K562 (cell line): ENCODE measurements at regions not wholly inside any gene's neighbourhood (a gene's known extent, or its start where the extent isn't known, plus 50 kb on each side); places are given as distances from the start of the nearest gene placed in this dataset.

ENCODE experiments used
- ATAC-seq: fragments of 200-7000 bp; cut with Tn5 transposase; 3 replicates; pipeline ENCODE4 v1.9.1; 2020; ENCODE audit warnings: moderate library complexity
- BruUV-seq: library from RNA; stranded (reverse); fragments of 400-500 nt; replicated peaks from 2 replicates; lab custom pipeline; 2021; lab: Mats Ljungman, UMichigan
- CTCF ChIA-PET: fragments of 300-600 bp; formaldehyde crosslinking; extraction: SDS; loops from one replicate; lab custom pipeline; 2021; ENCODE audit warnings: low intra/inter-chr PET ratio; lab: Yijun Ruan, JAX
- POLR2A ChIA-PET: fragments of 300-600, 350-650 bp; sonication (Branson Sonifier 250); formaldehyde crosslinking; extraction: SDS; loops from one replicate; lab custom pipeline; 2021; ENCODE audit warnings: antibody characterized with exemption, inconsistent platforms; lab: Yijun Ruan, JAX
- DNase-seq, 4 experiments: peaks; one replicate each; pipeline versions ENCODE4 v3.0.0 to v3.0.0-alpha.2; 2011 to 2018; ENCODE audit warnings: low spot score in 3 of 4, mixed read lengths in 3 of 4; ENCODE audit errors: extremely low read depth in 1 of 4
- FAIRE-seq: peaks from 2 replicates; lab custom pipeline; 2011; peaks lifted over from hg19 to GRCh38; lab: Jason Lieb, UNC
- H2AFZ ChIP-seq: 2 replicates; pipeline ENCODE4 v1.6.0; 2011; ENCODE audit warnings: low read depth, low read length, control low read depth, inconsistent platforms
- H3K27ac ChIP-seq: fragments of 200-600 bp; 3 replicates; pipeline ENCODE4 v1.8.0; 2011; ENCODE audit warnings: low read depth, mild to moderate bottlenecking, control low read depth, inconsistent platforms, low read length, moderate library complexity, mixed read lengths; ENCODE audit errors: extremely low read depth
- H3K27me3 ChIP-seq, 2 experiments: fragments of 300-600 bp in 1 of 2; 2 replicates in 1 of 2; 3 replicates in 1 of 2; pipeline versions ENCODE4 v1.6.0 to v1.8.0; 2011; ENCODE audit warnings: inconsistent platforms in 2 of 2, low read length in 2 of 2, mild to moderate bottlenecking in 1 of 2, mixed read lengths in 1 of 2, moderate library complexity in 1 of 2; ENCODE audit not compliant: control insufficient read depth in 2 of 2, insufficient read depth in 2 of 2
- H3K36me3 ChIP-seq: fragments of 300-600 bp; 3 replicates; pipeline ENCODE4 v1.8.0; 2011; ENCODE audit warnings: mild to moderate bottlenecking, low read length, inconsistent platforms; ENCODE audit not compliant: control insufficient read depth, insufficient read depth
- H3K4me1 ChIP-seq, 2 experiments: fragments of 200-600 bp in 1 of 2; replicated peaks in 1 of 2; 2 replicates in 1 of 2; 3 replicates in 1 of 2; pipeline versions ENCODE4 v1.5.1 to v1.8.0; 2011; ENCODE audit warnings: inconsistent platforms in 2 of 2, low read length in 2 of 2, mild to moderate bottlenecking in 1 of 2, mixed read lengths in 1 of 2, moderate library complexity in 1 of 2; ENCODE audit not compliant: control insufficient read depth in 2 of 2, insufficient read depth in 2 of 2
- H3K4me2 ChIP-seq: 2 replicates; pipeline ENCODE4 v1.6.1; 2011; ENCODE audit warnings: low read length, control low read depth, inconsistent platforms, mixed read lengths; ENCODE audit not compliant: insufficient read depth
- H3K4me3 ChIP-seq: fragments of 200-600 bp; sonication (generic), shearing (Covaris generic); 2 replicates; pipeline ENCODE4 v1.5.1; 2016; ENCODE audit warnings: control low read depth, inconsistent platforms
- H3K79me2 ChIP-seq: fragments of 200-600 bp; 3 replicates; pipeline ENCODE4 v1.8.0; 2011; ENCODE audit warnings: low read length, inconsistent platforms; ENCODE audit not compliant: control insufficient read depth, insufficient read depth
- H3K9ac ChIP-seq, 2 experiments: 2 replicates each; pipeline versions ENCODE4 v1.6.0 to v1.6.1; 2011; ENCODE audit warnings: low read depth in 2 of 2, low read length in 2 of 2, control low read depth in 1 of 2, inconsistent platforms in 1 of 2, mild to moderate bottlenecking in 1 of 2, mixed read lengths in 1 of 2; ENCODE audit not compliant: insufficient read depth in 1 of 2
- H3K9me1 ChIP-seq: one replicate; pipeline ENCODE4 v1.6.0; 2011; ENCODE audit warnings: inconsistent platforms, mild to moderate bottlenecking, low read length, moderate library complexity; ENCODE audit not compliant: control insufficient read depth, insufficient read depth
- H3K9me3 ChIP-seq: replicated peaks from 2 replicates; pipeline ENCODE4 v1.5.1; 2011; ENCODE audit warnings: low read depth, low read length, inconsistent platforms; ENCODE audit not compliant: control insufficient read depth, insufficient read depth
- H4K20me1 ChIP-seq: replicated peaks from 2 replicates; pipeline ENCODE4 v1.6.1; 2011; ENCODE audit warnings: low read length, inconsistent platforms, mixed read lengths; ENCODE audit not compliant: control insufficient read depth, insufficient read depth
- CREBBP ChIP-seq: IDR thresholded peaks from one replicate; pipeline ENCODE4 v1.6.1; 2012; ENCODE audit warnings: low read depth, mild to moderate bottlenecking, control low read depth, inconsistent platforms, low read length
- DIDO1 ChIP-seq: fragments of 450-650 bp; IDR thresholded peaks from 2 replicates; pipeline ENCODE4 v1.6.1; 2016; ENCODE audit warnings: low read depth, missing biosample characterization, missing genetic modification characterization
- EZH2 ChIP-seq: IDR thresholded peaks from 2 replicates; pipeline ENCODE4 v1.6.1; 2012; ENCODE audit warnings: low read depth, mild to moderate bottlenecking, inconsistent platforms, low read length, borderline replicate concordance
- LCOR ChIP-seq: sonication (generic); formaldehyde crosslinking; IDR thresholded peaks from 2 replicates; pipeline ENCODE4 v1.8.0; 2022; ENCODE audit warnings: mild to moderate bottlenecking, missing genetic modification reagents
- MAFF ChIP-seq: IDR thresholded peaks from 2 replicates; pipeline ENCODE4 v1.6.1; 2012; ENCODE audit warnings: low read length, improper control_type of control experiment
- RBM15 ChIP-seq: fragments of 200-400 bp; formaldehyde crosslinking; IDR thresholded peaks from 2 replicates; pipeline ENCODE4 v1.6.1; 2018; ENCODE audit warnings: mild to moderate bottlenecking, low read length, moderate library complexity; ENCODE audit not compliant: insufficient read depth
- RBM17 ChIP-seq: fragments of 200-400 bp; formaldehyde crosslinking; IDR thresholded peaks from 2 replicates; pipeline ENCODE4 v1.6.1; 2017; ENCODE audit warnings: low read depth, mild to moderate bottlenecking, low read length, borderline replicate concordance
- RUNX1 ChIP-seq: sonication (generic); IDR thresholded peaks from 2 replicates; pipeline ENCODE4 v1.6.1; 2016; ENCODE audit warnings: antibody characterized with exemption, low read depth
- SMC3 ChIP-seq: conservative IDR thresholded peaks from 2 replicates; pipeline ENCODE4 v1.6.1; 2011; ENCODE audit warnings: low read depth, low read length, improper control_type of control experiment; ENCODE audit not compliant: insufficient read depth
- SP1 ChIP-seq: sonication (generic); formaldehyde crosslinking; IDR thresholded peaks from 2 replicates; pipeline ENCODE4 v1.8.1; 2022; ENCODE audit warnings: mild to moderate bottlenecking, missing genetic modification reagents
- SPI1 ChIP-seq: IDR thresholded peaks from 2 replicates; pipeline ENCODE4 v1.6.1; 2011; ENCODE audit warnings: low read depth, low read length, control low read depth, borderline replicate concordance
- STAT5A ChIP-seq: IDR thresholded peaks from 2 replicates; pipeline ENCODE4 v1.6.1; 2012; ENCODE audit warnings: low read length, inconsistent platforms, borderline replicate concordance
- ZNF24 ChIP-seq: fragments of 450-650 bp; IDR thresholded peaks from 2 replicates; pipeline ENCODE4 v1.6.1; 2016
- ZNF766 ChIP-seq: fragments of 200-800 bp; sonication (Bioruptor generic); conservative IDR thresholded peaks from 2 replicates; pipeline ENCODE4 v1.6.1; 2016; ENCODE audit warnings: missing genetic modification characterization, missing compliant biosample characterization
- ZNF778 ChIP-seq: fragments of 450-650 bp; formaldehyde crosslinking; IDR thresholded peaks from 2 replicates; pipeline ENCODE4 v1.4.0; 2020; ENCODE audit warnings: mild to moderate bottlenecking, moderate library complexity
- ZSCAN32 ChIP-seq: fragments of 450-650 bp; formaldehyde crosslinking; IDR thresholded peaks from 2 replicates; pipeline ENCODE4 v1.4.0; 2020; ENCODE audit warnings: mild to moderate bottlenecking, moderate library complexity
- WGBS: fragments of 100-300 bp; shearing (Covaris generic); methylation state at CpG from one replicate; pipeline ENCODE4 v1.1.6; 2016; ENCODE audit warnings: low coverage, mixed read lengths; ENCODE audit not compliant: insufficient coverage; ENCODE audit errors: missing lambda C conversion rate; 5-methylcytosine and 5-hydroxymethylcytosine counted together
- in situ Hi-C: fragments of 300-500 bp; cut with MboI; formaldehyde crosslinking; loops from 4 replicates; pipeline ENCODE4 v1.15.0; 2018; ENCODE audit warnings: inconsistent platforms, mixed read lengths
- intact Hi-C: fragments of 100-400 bp; cut with micrococcal nuclease; formaldehyde crosslinking; loops from 2 replicates; pipeline ENCODE4 v1.14.2; 2022
- TF ChIP-seq, protein P1 (sequence below), 2 experiments: fragments of 450-650 bp; conservative IDR thresholded peaks; 2 replicates each; pipeline ENCODE4 v1.6.1; 2017; ENCODE audit warnings: mild to moderate bottlenecking in 2 of 2, moderate library complexity in 2 of 2
- TF ChIP-seq, protein P2 (sequence below): fragments of 250-450 bp; sonication (Bioruptor Pico); IDR thresholded peaks from 2 replicates; pipeline ENCODE4 v1.8.0; 2021; ENCODE audit warnings: borderline replicate concordance, mild to moderate bottlenecking, moderate library complexity; ENCODE audit not compliant: poor library complexity, severe bottlenecking

DNA sequence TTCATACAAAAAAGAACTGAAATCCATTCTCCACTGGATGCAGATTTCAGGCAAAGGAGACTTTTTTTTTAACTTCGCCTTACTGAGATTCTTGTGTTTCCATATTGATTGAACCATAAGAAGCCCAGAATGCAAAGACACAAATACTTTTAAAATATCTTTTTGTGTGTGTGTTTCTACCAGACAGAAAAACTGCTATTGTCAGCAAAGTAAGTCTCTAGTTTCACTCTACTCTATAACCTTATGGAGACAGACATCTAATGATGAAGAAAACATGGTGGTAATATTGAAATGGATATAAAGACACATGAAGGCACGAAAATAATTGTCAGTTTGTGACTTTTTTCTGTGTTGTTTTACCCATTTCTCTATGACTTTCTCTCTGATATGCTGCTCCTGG lies 260.3 kb upstream of the RORB start:
- CTCF ChIA-PET: no interaction called here
- POLR2A ChIA-PET: no interaction called here
- H3K9ac ChIP-seq: no peak overlapping the region

More for the DNA sequence above, 260.3 kb upstream of the RORB start:
- no peaks in the 10 kb centered on the region; the same call in 1 of the 2 replicates for H3K9me3 ChIP-seq
- WGBS: 0% methylated on average over 2 of the region's 2 CpGs
- DNase-seq: no peak
- no peak overlapping the region for H3K4me3 ChIP-seq
- FAIRE-seq: no peak
- H3K36me3 ChIP-seq: no peaks in the 10 kb centered on the region
- H3K27me3 ChIP-seq: no peaks in the 10 kb centered on the region
- BruUV-seq: no TSS peak
- no peaks in the 10 kb centered on the region for H3K9me1 ChIP-seq
- H3K4me1 ChIP-seq: no peaks in the 10 kb centered on the region
- no peak for ATAC-seq
- TF ChIP-seq SPI1 (no peak), LCOR (CRISPR knock-in tag) (no peak), ZNF766 (CRISPR knock-in tag) (no peak), RUNX1 (no peak), CREBBP (no peak), MAFF (no peak), RBM17 (no peak), DIDO1 (no peak), ZNF778 (no peak), ZNF24 (no peak), SMC3 (no peak), RBM15 (no peak), SP1 (no peak), EZH2 (no peak), STAT5A (no peak), ZSCAN32 (no peak)
- TF ChIP-seq, protein P1, sequence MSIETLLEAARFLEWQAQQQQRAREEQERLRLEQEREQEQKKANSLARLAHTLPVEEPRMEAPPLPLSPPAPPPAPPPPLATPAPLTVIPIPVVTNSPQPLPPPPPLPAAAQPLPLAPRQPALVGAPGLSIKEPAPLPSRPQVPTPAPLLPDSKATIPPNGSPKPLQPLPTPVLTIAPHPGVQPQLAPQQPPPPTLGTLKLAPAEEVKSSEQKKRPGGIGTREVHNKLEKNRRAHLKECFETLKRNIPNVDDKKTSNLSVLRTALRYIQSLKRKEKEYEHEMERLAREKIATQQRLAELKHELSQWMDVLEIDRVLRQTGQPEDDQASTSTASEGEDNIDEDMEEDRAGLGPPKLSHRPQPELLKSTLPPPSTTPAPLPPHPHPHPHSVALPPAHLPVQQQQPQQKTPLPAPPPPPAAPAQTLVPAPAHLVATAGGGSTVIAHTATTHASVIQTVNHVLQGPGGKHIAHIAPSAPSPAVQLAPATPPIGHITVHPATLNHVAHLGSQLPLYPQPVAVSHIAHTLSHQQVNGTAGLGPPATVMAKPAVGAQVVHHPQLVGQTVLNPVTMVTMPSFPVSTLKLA (conservative IDR thresholded peaks at IDR 0.05): no peak
- TF ChIP-seq, protein P2, sequence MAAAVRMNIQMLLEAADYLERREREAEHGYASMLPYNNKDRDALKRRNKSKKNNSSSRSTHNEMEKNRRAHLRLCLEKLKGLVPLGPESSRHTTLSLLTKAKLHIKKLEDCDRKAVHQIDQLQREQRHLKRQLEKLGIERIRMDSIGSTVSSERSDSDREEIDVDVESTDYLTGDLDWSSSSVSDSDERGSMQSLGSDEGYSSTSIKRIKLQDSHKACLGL (CRISPR knock-in tag): no peak
- no peaks in the 10 kb centered on the region for H4K20me1 ChIP-seq
- H2AFZ ChIP-seq: no peak overlapping the region
- in situ Hi-C loops: no loop called here
- H3K79me2 ChIP-seq: no peaks in the 10 kb centered on the region
- intact Hi-C loops: no loop called here
- no peak overlapping the region for H3K27ac ChIP-seq
- H3K4me2 ChIP-seq: no peak overlapping the region
